ENCODE measurements at regions not wholly inside any gene's neighbourhood (a gene's known extent, or its start where the extent isn't known, plus 50 kb on each side); places are given as distances from the start of the nearest gene placed in this dataset.

GRCh38 chr4:19462117-19462516 is 789.6 kb upstream of the SLIT2 start:
- no peaks in the 10 kb centered on the region for H3K4me1 Mint-ChIP-seq
- H3K27ac Mint-ChIP-seq: no peak overlapping the region
- DNase-seq (ENCODE audit: low spot score in 2 of 2, unreplicated experiment in 2 of 2): no peak
- no peaks in the 10 kb centered on the region for H3K27me3 Mint-ChIP-seq (ENCODE audit: low read depth)
- no peaks in the 10 kb centered on the region for H3K9me3 Mint-ChIP-seq
- TF ChIP-seq, protein P1, sequence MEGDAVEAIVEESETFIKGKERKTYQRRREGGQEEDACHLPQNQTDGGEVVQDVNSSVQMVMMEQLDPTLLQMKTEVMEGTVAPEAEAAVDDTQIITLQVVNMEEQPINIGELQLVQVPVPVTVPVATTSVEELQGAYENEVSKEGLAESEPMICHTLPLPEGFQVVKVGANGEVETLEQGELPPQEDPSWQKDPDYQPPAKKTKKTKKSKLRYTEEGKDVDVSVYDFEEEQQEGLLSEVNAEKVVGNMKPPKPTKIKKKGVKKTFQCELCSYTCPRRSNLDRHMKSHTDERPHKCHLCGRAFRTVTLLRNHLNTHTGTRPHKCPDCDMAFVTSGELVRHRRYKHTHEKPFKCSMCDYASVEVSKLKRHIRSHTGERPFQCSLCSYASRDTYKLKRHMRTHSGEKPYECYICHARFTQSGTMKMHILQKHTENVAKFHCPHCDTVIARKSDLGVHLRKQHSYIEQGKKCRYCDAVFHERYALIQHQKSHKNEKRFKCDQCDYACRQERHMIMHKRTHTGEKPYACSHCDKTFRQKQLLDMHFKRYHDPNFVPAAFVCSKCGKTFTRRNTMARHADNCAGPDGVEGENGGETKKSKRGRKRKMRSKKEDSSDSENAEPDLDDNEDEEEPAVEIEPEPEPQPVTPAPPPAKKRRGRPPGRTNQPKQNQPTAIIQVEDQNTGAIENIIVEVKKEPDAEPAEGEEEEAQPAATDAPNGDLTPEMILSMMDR (IDR thresholded peaks at IDR 0.05; ENCODE audit: unreplicated experiment): no peak
- H3K36me3 Mint-ChIP-seq: no peaks in the 10 kb centered on the region
- H3K4me3 Mint-ChIP-seq: no peak overlapping the region

- Mint-ChIP-seq H3K36me3 (peaks cover 3% of the 10 kb centered on the region), H3K27me3 (ENCODE audit: low read depth) (no peaks in the 10 kb centered on the region), H3K27ac (no peak overlapping the region), H3K9me3 (peaks cover 13% of the 10 kb centered on the region), H3K4me3 (no peak overlapping the region), H3K4me1 (no peaks in the 10 kb centered on the region)
- DNase-seq (ENCODE audit: low spot score in 2 of 2, unreplicated experiment in 2 of 2): no peak
- TF ChIP-seq, protein P1 (IDR thresholded peaks at IDR 0.05; ENCODE audit: unreplicated experiment): no peak
Observed at GRCh38 chr4:19455850-19456602, 795.7 kb upstream of the SLIT2 start.

DNA sequence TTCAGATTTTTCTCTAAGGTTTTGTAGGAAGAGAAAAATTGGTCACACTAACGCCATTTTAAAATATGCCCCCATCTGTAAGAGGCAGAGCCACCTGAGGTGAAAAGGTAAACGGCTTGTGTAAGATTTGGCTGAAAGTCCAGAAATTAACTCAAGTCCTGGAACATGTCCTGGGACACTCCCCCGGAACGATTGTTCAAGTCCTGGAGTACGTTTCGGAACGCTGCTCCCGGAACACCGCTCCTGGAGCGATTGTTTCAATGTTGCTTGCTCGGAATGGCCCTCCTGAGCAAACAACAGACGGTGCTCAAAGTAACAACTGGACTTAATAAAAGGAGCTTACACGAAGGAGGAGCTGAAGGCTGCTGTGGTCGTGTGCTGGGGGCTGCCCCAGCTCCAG is 796.5 kb upstream of the SLIT2 start:
- Mint-ChIP-seq H3K4me1 (no peaks in the 10 kb centered on the region), H3K9me3 (peaks cover 13% of the 10 kb centered on the region), H3K36me3 (peaks cover 3% of the 10 kb centered on the region), H3K27ac (no peak overlapping the region), H3K4me3 (no peak overlapping the region), H3K27me3 (ENCODE audit: low read depth) (no peaks in the 10 kb centered on the region)
- DNase-seq (ENCODE audit: low spot score in 2 of 2, unreplicated experiment in 2 of 2): no peak
- TF ChIP-seq, protein P1 (IDR thresholded peaks at IDR 0.05; ENCODE audit: unreplicated experiment): no peak

- TF ChIP-seq, protein P1 (IDR thresholded peaks at IDR 0.05; ENCODE audit: unreplicated experiment): no peak
- Mint-ChIP-seq H3K4me3 (no peak overlapping the region), H3K27me3 (ENCODE audit: low read depth) (no peaks in the 10 kb centered on the region), H3K9me3 (peaks cover 43% of the 10 kb centered on the region), H3K27ac (no peak overlapping the region), H3K4me1 (no peaks in the 10 kb centered on the region), H3K36me3 (peaks cover 13% of the 10 kb centered on the region)
- no peak for DNase-seq (ENCODE audit: low spot score in 2 of 2, unreplicated experiment in 2 of 2)
Observed at GRCh38 chr4:19438233-19438632, 813.5 kb upstream of the SLIT2 start.

DNA sequence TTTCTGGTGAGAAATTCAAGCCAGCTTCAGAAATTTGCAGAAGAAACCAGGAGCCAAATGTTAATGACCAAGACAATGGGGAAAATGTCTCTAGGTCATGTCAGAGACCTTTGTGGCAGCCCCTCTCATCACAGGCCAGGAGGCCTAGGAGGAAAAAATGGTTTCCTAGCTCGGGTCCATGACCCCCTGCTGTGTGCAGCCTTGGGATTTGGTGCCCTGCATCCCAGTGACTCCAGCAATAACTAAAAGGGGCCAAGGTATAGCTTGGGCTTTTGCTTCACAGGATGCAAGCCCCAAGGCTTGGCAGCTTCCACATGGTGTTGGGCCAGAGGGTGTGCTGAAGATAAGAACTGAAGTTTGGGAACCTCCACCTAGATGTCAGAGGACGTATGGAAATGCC is 814.7 kb upstream of the SLIT2 start:
- DNase-seq (ENCODE audit: low spot score in 2 of 2, unreplicated experiment in 2 of 2): no peak
- TF ChIP-seq, protein P1 (IDR thresholded peaks at IDR 0.05; ENCODE audit: unreplicated experiment): no peak
- Mint-ChIP-seq H3K27me3 (ENCODE audit: low read depth) (no peaks in the 10 kb centered on the region), H3K9me3 (peaks cover 41% of the 10 kb centered on the region), H3K36me3 (peaks cover 13% of the 10 kb centered on the region), H3K27ac (no peak overlapping the region), H3K4me1 (no peaks in the 10 kb centered on the region), H3K4me3 (no peak overlapping the region)
